ENCODE measurements at regions not wholly inside any gene's neighbourhood (a gene's known extent, or its start where the extent isn't known, plus 50 kb on each side); places are given as distances from the start of the nearest gene placed in this dataset.

- no peak overlapping the region for H2AK5ac ChIP-seq (ENCODE audit: low read depth, low read length)
- no peak overlapping the region for H2BK15ac ChIP-seq (ENCODE audit: low read depth, low read length)
- no peak overlapping the region for H3K4ac ChIP-seq (ENCODE audit: low read depth, low read length)
- no peaks in the 10 kb centered on the region for H3K4me1 ChIP-seq (ENCODE audit: control insufficient read depth, insufficient read depth, low read length)
- H2BK20ac ChIP-seq (ENCODE audit: low read depth, low read length), result no peak overlapping the region
- dilution Hi-C loops (cut with HindIII; ENCODE audit: low sequenced_read_pairs, unreplicated experiment) (no loop called here), intact Hi-C loops (cut with micrococcal nuclease) (no loop called here), in situ Hi-C loops (cut with MboI; ENCODE audit: low sequenced_read_pairs) (no loop called here)
- ATAC-seq (ENCODE audit: low read depth), result no peak
- H3K9me1 ChIP-seq (ENCODE audit: insufficient read depth, low read length), result no peaks in the 10 kb centered on the region
- no peak overlapping the region for H3K9ac ChIP-seq (ENCODE audit: low read depth, low read length)
- H3K56ac ChIP-seq (ENCODE audit: extremely low read depth, insufficient read depth, low read length), result no peak overlapping the region
- no peak overlapping the region for H4K5ac ChIP-seq (ENCODE audit: low read depth, low read length)
- no peak overlapping the region for H4K91ac ChIP-seq (ENCODE audit: insufficient read depth, low read depth, low read length)
- no CpG with 5 or more reads among the region's 2 CpGs for WGBS, 2 experiments (ENCODE audit: extremely low coverage in 2 of 2, insufficient read length in 1 of 2)
- no peaks in the 10 kb centered on the region for H3K27me3 ChIP-seq (ENCODE audit: control insufficient read depth, insufficient read depth, low read length)
- H3K23ac ChIP-seq (ENCODE audit: low read depth, low read length), result no peak overlapping the region
- H3K4me3 ChIP-seq (ENCODE audit: insufficient read depth, low read depth, low read length), result no peak overlapping the region
- H3K27ac ChIP-seq (ENCODE audit: insufficient read depth, low read length), result no peak overlapping the region
- no peak overlapping the region for H2AK9ac ChIP-seq (replicated peaks; ENCODE audit: low read depth, low read length, poor library complexity)
- BruUV-seq (replicated peaks), result no TSS peak
- POLR2A ChIA-PET (ENCODE audit: unreplicated experiment), result no interaction called here
- CTCF ChIA-PET, result no interaction called here
- H3K4me2 ChIP-seq (ENCODE audit: low read depth, low read length), result no peak overlapping the region
- TF ChIP-seq FOS (IDR thresholded peaks at IDR 0.05; ENCODE audit: low read depth, low read length), result no peak
- no peak for TF ChIP-seq MAZ (IDR thresholded peaks at IDR 0.05; ENCODE audit: borderline replicate concordance, low read depth, low read length)
- TF ChIP-seq RCOR1 (IDR thresholded peaks at IDR 0.05; ENCODE audit: insufficient replicate concordance, low read length), result no peak
- TF ChIP-seq, protein P1, sequence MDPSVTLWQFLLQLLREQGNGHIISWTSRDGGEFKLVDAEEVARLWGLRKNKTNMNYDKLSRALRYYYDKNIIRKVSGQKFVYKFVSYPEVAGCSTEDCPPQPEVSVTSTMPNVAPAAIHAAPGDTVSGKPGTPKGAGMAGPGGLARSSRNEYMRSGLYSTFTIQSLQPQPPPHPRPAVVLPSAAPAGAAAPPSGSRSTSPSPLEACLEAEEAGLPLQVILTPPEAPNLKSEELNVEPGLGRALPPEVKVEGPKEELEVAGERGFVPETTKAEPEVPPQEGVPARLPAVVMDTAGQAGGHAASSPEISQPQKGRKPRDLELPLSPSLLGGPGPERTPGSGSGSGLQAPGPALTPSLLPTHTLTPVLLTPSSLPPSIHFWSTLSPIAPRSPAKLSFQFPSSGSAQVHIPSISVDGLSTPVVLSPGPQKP (IDR thresholded peaks at IDR 0.05; ENCODE audit: borderline replicate concordance, low read depth, low read length), result no peak
- no peak for TF ChIP-seq BHLHE40 (IDR thresholded peaks at IDR 0.05; ENCODE audit: low read depth, low read length)
- no peak for TF ChIP-seq NFE2L2 (IDR thresholded peaks at IDR 0.05; ENCODE audit: low read depth, low read length)
- no peak for TF ChIP-seq CEBPB (IDR thresholded peaks at IDR 0.05; ENCODE audit: low read depth, low read length)
- TF ChIP-seq RAD21 (IDR thresholded peaks at IDR 0.05; ENCODE audit: low read length), result no peak
- no peak for TF ChIP-seq POLR2A (IDR thresholded peaks at IDR 0.05; ENCODE audit: low read depth, low read length)
- TF ChIP-seq RFX5 (IDR thresholded peaks at IDR 0.05; ENCODE audit: low read depth, low read length), result no peak
- TF ChIP-seq, protein P2, sequence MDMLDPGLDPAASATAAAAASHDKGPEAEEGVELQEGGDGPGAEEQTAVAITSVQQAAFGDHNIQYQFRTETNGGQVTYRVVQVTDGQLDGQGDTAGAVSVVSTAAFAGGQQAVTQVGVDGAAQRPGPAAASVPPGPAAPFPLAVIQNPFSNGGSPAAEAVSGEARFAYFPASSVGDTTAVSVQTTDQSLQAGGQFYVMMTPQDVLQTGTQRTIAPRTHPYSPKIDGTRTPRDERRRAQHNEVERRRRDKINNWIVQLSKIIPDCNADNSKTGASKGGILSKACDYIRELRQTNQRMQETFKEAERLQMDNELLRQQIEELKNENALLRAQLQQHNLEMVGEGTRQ (IDR thresholded peaks at IDR 0.05; ENCODE audit: low read depth, low read length), result no peak
- TF ChIP-seq SMC3 (IDR thresholded peaks at IDR 0.05; ENCODE audit: low read depth, low read length), result no peak
- no peak for TF ChIP-seq MXI1 (IDR thresholded peaks at IDR 0.05; ENCODE audit: borderline replicate concordance, low read depth, low read length)
- H2AFZ ChIP-seq (replicated peaks; ENCODE audit: low read length, poor library complexity), result no peak overlapping the region
- H2BK5ac ChIP-seq (ENCODE audit: low read depth, low read length, poor library complexity, severe bottlenecking), result no peak overlapping the region
- peaks cover 13% of the 10 kb centered on the region for H3K9me3 ChIP-seq (ENCODE audit: control insufficient read depth, insufficient read depth, low read length)
- no peaks in the 10 kb centered on the region for H3K79me1 ChIP-seq (ENCODE audit: low read depth in 1 of 2, low read length in 2 of 2)
- no peaks in the 10 kb centered on the region for H4K20me1 ChIP-seq (ENCODE audit: insufficient read depth, low read length)
- H3K18ac ChIP-seq (ENCODE audit: low read depth, low read length), result no peak overlapping the region
- DNase-seq, result no peak
- H3K14ac ChIP-seq (replicated peaks; ENCODE audit: low read depth, low read length), result no peak overlapping the region
- no peaks in the 10 kb centered on the region for H3K36me3 ChIP-seq (ENCODE audit: control insufficient read depth, insufficient read depth, low read length)
- no peak overlapping the region for H4K8ac ChIP-seq (ENCODE audit: low read depth in 2 of 2, low read length in 2 of 2)
- H2BK120ac ChIP-seq (ENCODE audit: low read depth, low read length), result no peak overlapping the region
Observed at GRCh38 chr13:88643233-88643632, 972.1 kb downstream of the SLITRK5 start.

All from IMR-90 (cell line).